ENCODE measurements at regions not wholly inside any gene's neighbourhood (a gene's known extent, or its start where the extent isn't known, plus 50 kb on each side); places are given as distances from the start of the nearest gene placed in this dataset.
"Not testable (repeated sequence)": the region's sequence is repeated elsewhere in the genome, so short reads cannot be mapped to it uniquely, and the experiment has no call there.

- TF ChIP-seq CTCF, POLR2AphosphoS5, POLR2A, EP300 (IDR thresholded peaks at IDR 0.05): not testable (repeated sequence)
These were observed 189.2 kb downstream of the CYP26B1 start for GRCh38 chr2:71958426-71958825.

All from stomach (tissue), 4 donors.